Keratinocyte (primary cell): ENCODE measurements at regions not wholly inside any gene's neighbourhood (a gene's known extent, or its start where the extent isn't known, plus 50 kb on each side); places are given as distances from the start of the nearest gene placed in this dataset.

Experiments used
- DNase-seq: peaks from one replicate; pipeline ENCODE4 v3.0.0-alpha.2; 2011; ENCODE audit warnings: low read depth, missing footprints, low spot score
- FAIRE-seq: peaks from 2 replicates; lab custom pipeline; 2011; peaks lifted over from hg19 to GRCh38; lab: Jason Lieb, UNC
- H2AFZ ChIP-seq: 2 replicates; pipeline ENCODE4 v1.6.0; 2012; ENCODE audit warnings: low read length, control low read depth, inconsistent platforms; ENCODE audit not compliant: control insufficient read depth
- H3K27ac ChIP-seq: 2 replicates; pipeline ENCODE4 v1.5.1; 2011; ENCODE audit warnings: low read length; ENCODE audit not compliant: control insufficient read depth, insufficient read depth
- H3K27me3 ChIP-seq: 3 replicates; pipeline ENCODE4 v1.6.0; 2011; ENCODE audit warnings: low read length; ENCODE audit not compliant: control insufficient read depth, insufficient read depth; ENCODE audit errors: extremely low read depth
- H3K36me3 ChIP-seq, 2 experiments: 2 replicates in 1 of 2; 3 replicates in 1 of 2; pipeline ENCODE4 v1.5.1; 2011; ENCODE audit warnings: low read length in 2 of 2, mild to moderate bottlenecking in 1 of 2; ENCODE audit not compliant: control insufficient read depth in 2 of 2, insufficient read depth in 2 of 2; ENCODE audit errors: extremely low read depth in 1 of 2
- H3K4me1 ChIP-seq: 3 replicates; pipeline ENCODE4 v1.5.1; 2011; ENCODE audit warnings: low read length; ENCODE audit not compliant: control insufficient read depth, insufficient read depth; ENCODE audit errors: extremely low read depth
- H3K4me2 ChIP-seq: 3 replicates; pipeline ENCODE4 v1.6.0; 2011; ENCODE audit warnings: low read depth, low read length; ENCODE audit not compliant: control insufficient read depth, insufficient read depth; ENCODE audit errors: extremely low read depth
- H3K4me3 ChIP-seq, 3 experiments: fragments of 200-600 bp in 1 of 3; sonication (generic) in 1 of 3; 2 replicates in 2 of 3; 3 replicates in 1 of 3; pipeline ENCODE4 v1.5.1; 2011 to 2016; ENCODE audit warnings: low read length in 3 of 3, mild to moderate bottlenecking in 3 of 3, control low read depth in 2 of 3, inconsistent platforms in 1 of 3, low read depth in 1 of 3, mixed read lengths in 1 of 3, mixed run types in 1 of 3, moderate library complexity in 1 of 3; ENCODE audit not compliant: control insufficient read depth in 2 of 3, insufficient read depth in 2 of 3; ENCODE audit errors: extremely low read depth in 1 of 3
- H3K79me2 ChIP-seq: 2 replicates; pipeline ENCODE4 v1.6.0; 2012; ENCODE audit warnings: low read length; ENCODE audit not compliant: control insufficient read depth, insufficient read depth
- H3K9ac ChIP-seq: 3 replicates; pipeline ENCODE4 v1.6.0; 2011; ENCODE audit warnings: low read length; ENCODE audit not compliant: control insufficient read depth, insufficient read depth; ENCODE audit errors: extremely low read depth
- H3K9me1 ChIP-seq: 3 replicates; pipeline ENCODE4 v1.6.0; 2011; ENCODE audit warnings: low read length; ENCODE audit not compliant: control insufficient read depth, insufficient read depth; ENCODE audit errors: extremely low read depth
- H3K9me3 ChIP-seq: 2 replicates; pipeline ENCODE4 v1.5.1; 2012; ENCODE audit warnings: low read depth, low read length; ENCODE audit not compliant: control insufficient read depth
- H4K20me1 ChIP-seq: 3 replicates; pipeline ENCODE4 v1.6.0; 2011; ENCODE audit warnings: low read length; ENCODE audit not compliant: control insufficient read depth, insufficient read depth; ENCODE audit errors: extremely low read depth
- EZH2 ChIP-seq: IDR thresholded peaks from one replicate; pipeline ENCODE4 v1.6.1; 2012; ENCODE audit warnings: inconsistent platforms, mild to moderate bottlenecking, low read length, moderate library complexity
- dilution Hi-C: fragments of 300-500 bp; cut with MboI; formaldehyde crosslinking; loops from one replicate; pipeline ENCODE4 v1.7.0; 2020; ENCODE audit warnings: low sequenced_read_pairs; ENCODE audit not compliant: extremely low pct_ligation_motif_present
- TF ChIP-seq, protein P1 (sequence below), 3 experiments: IDR thresholded peaks in 1 of 3; conservative IDR thresholded peaks in 1 of 3; optimal IDR thresholded peaks in 1 of 3; 2 replicates in 2 of 3; 3 replicates in 1 of 3; pipeline versions ENCODE3 to v1.5.1; 2011; ENCODE audit warnings: low read length in 3 of 3, mild to moderate bottlenecking in 3 of 3, moderate library complexity in 2 of 3, control low read depth in 1 of 3, inconsistent platforms in 1 of 3; ENCODE audit not compliant: insufficient read depth in 2 of 3; ENCODE audit errors: extremely low read depth in 1 of 3

DNA sequence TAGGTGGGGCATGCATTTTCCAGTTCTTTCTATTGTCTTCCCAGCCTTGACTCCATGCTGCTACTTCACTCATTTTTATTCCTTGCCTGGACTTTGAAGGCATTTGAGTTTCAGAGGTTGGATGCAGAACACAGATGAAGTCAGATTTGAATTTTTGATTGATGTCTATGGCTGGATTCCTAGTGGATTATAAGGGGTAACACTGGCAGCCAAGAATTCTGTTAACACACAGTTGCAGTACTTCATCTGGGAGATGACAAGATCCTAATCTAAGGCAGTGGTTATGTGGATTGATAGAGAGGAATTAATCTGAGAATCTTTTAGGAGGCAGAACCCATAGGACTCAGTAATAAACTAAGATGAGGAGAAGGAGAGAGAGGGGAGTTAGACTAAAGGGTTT, 439.0 kb upstream of the USP24 start:
- no peak overlapping the region for H3K4me3 ChIP-seq
- no peaks in the 10 kb centered on the region for H3K27me3 ChIP-seq
- H3K9ac ChIP-seq = no peak overlapping the region
- FAIRE-seq (no peak), DNase-seq (no peak)
- no peaks in the 10 kb centered on the region for H3K9me1 ChIP-seq
- H4K20me1 ChIP-seq = no peaks in the 10 kb centered on the region
- H3K9me3 ChIP-seq = no peaks in the 10 kb centered on the region
- no peaks in the 10 kb centered on the region for H3K36me3 ChIP-seq
- H3K4me1 ChIP-seq = no peaks in the 10 kb centered on the region
- H3K27ac ChIP-seq = no peak overlapping the region
- TF ChIP-seq, protein P1, sequence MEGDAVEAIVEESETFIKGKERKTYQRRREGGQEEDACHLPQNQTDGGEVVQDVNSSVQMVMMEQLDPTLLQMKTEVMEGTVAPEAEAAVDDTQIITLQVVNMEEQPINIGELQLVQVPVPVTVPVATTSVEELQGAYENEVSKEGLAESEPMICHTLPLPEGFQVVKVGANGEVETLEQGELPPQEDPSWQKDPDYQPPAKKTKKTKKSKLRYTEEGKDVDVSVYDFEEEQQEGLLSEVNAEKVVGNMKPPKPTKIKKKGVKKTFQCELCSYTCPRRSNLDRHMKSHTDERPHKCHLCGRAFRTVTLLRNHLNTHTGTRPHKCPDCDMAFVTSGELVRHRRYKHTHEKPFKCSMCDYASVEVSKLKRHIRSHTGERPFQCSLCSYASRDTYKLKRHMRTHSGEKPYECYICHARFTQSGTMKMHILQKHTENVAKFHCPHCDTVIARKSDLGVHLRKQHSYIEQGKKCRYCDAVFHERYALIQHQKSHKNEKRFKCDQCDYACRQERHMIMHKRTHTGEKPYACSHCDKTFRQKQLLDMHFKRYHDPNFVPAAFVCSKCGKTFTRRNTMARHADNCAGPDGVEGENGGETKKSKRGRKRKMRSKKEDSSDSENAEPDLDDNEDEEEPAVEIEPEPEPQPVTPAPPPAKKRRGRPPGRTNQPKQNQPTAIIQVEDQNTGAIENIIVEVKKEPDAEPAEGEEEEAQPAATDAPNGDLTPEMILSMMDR (optimal IDR thresholded peaks at IDR 0.05 in 1 of 3, IDR thresholded peaks at IDR 0.05 in 1 of 3, conservative IDR thresholded peaks at IDR 0.05 in 1 of 3; ENCODE audit: extremely low read depth in 1 of 3, insufficient read depth in 2 of 3, low read length in 3 of 3) = no peak
- TF ChIP-seq EZH2 = no peak
- H3K79me2 ChIP-seq = no peaks in the 10 kb centered on the region
- dilution Hi-C loops = no loop called here
- no peak overlapping the region for H2AFZ ChIP-seq
- H3K4me2 ChIP-seq = no peak overlapping the region

DNA sequence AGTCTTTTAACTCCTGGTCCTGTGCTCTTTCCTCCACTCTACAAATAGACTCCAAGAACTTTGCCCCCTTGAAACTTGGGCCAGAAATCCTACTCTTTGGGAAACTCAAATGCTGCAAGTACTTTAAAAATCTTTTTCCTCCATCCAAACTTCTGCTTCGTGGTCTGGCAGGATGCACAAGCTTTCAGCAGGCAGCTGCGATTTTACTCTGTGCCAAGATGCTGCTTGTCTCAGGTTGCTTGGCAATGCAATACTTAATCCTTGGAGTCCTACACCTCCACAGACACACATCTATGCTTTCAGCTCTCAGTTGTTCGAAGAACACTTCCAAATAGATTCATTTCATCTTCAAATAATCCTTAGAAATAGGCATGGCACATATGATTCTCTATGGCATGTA, 435.3 kb upstream of the USP24 start:
- Histone ChIP-seq H3K9me1 (no peaks in the 10 kb centered on the region), H3K4me1 (peaks cover 14% of the 10 kb centered on the region), H2AFZ (no peak overlapping the region), H3K36me3 (no peaks in the 10 kb centered on the region), H3K4me2 (no peak overlapping the region), H3K79me2 (no peaks in the 10 kb centered on the region), H3K9me3 (no peaks in the 10 kb centered on the region), H3K4me3 (no peak overlapping the region), H3K27me3 (no peaks in the 10 kb centered on the region), H3K9ac (no peak overlapping the region), H4K20me1 (no peaks in the 10 kb centered on the region), H3K27ac (no peak overlapping the region)
- dilution Hi-C loops = no loop called here
- DNase-seq = no peak
- TF ChIP-seq EZH2 = no peak
- TF ChIP-seq, protein P1 (optimal IDR thresholded peaks at IDR 0.05 in 1 of 3, IDR thresholded peaks at IDR 0.05 in 1 of 3, conservative IDR thresholded peaks at IDR 0.05 in 1 of 3; ENCODE audit: extremely low read depth in 1 of 3, insufficient read depth in 2 of 3, low read length in 3 of 3) = no peak
- FAIRE-seq = no peak
